PC-3 (cell line): ENCODE measurements at regions not wholly inside any gene's neighbourhood (a gene's known extent, or its start where the extent isn't known, plus 50 kb on each side); places are given as distances from the start of the nearest gene placed in this dataset.

Source experiments
- ATAC-seq: fragments of 200-7000 bp; cut with Tn5 transposase; 2 replicates; pipeline ENCODE4 v1.9.1; 2020; ENCODE audit warnings: mild to moderate bottlenecking, moderate library complexity
- BruUV-seq: library from RNA; stranded (reverse); fragments of 400-500 nt; replicated peaks from 2 replicates; lab custom pipeline; 2021; lab: Mats Ljungman, UMichigan
- CTCF ChIA-PET: fragments of 300-600 bp; sonication (Branson Sonifier 250); formaldehyde crosslinking; loops from one replicate; lab custom pipeline; 2022; ENCODE audit warnings: antibody characterized with exemption; lab: Charles Lee
- POLR2A ChIA-PET: fragments of 300-600 bp; sonication (Branson Sonifier 250); formaldehyde crosslinking; loops from one replicate; lab custom pipeline; 2022; ENCODE audit warnings: antibody characterized with exemption; ENCODE audit not compliant: unreplicated experiment; lab: Charles Lee
- DNase-seq: peaks from one replicate; pipeline ENCODE4 v3.0.0-alpha.2; 2015
- H2AFZ ChIP-seq: fragments of 300-600 bp; sonication (generic); 2 replicates; pipeline ENCODE4 v1.6.0; 2016; ENCODE audit warnings: antibody characterized with exemption, low read length
- H3F3A ChIP-seq: fragments of 300-600 bp; sonication (generic); one replicate; pipeline ENCODE4 v1.6.0; 2017; ENCODE audit warnings: antibody characterized with exemption, low read length, control low read depth, mild to moderate bottlenecking; ENCODE audit not compliant: unreplicated experiment
- H3K27ac ChIP-seq: fragments of 300-600 bp; sonication (generic); 2 replicates; pipeline ENCODE4 v1.5.1; 2016; ENCODE audit warnings: mild to moderate bottlenecking, low read length
- H3K27me3 ChIP-seq: fragments of 300-600 bp; sonication (generic); 2 replicates; pipeline ENCODE4 v1.6.1; 2016; ENCODE audit warnings: low read length, mixed read lengths
- H3K36me3 ChIP-seq: fragments of 300-600 bp; sonication (generic); 2 replicates; pipeline ENCODE4 v1.6.1; 2016; ENCODE audit warnings: low read depth, mixed run types, low read length, mixed read lengths
- H3K4me1 ChIP-seq: fragments of 300-600 bp; sonication (generic); 2 replicates; pipeline ENCODE4 v1.5.1; 2016; ENCODE audit warnings: low read length; ENCODE audit not compliant: insufficient read depth
- H3K4me2 ChIP-seq: fragments of 300-600 bp; sonication (generic); 2 replicates; pipeline ENCODE4 v1.6.0; 2016; ENCODE audit warnings: low read length
- H3K4me3 ChIP-seq: fragments of 300-600 bp; sonication (generic); 2 replicates; pipeline ENCODE4 v1.5.1; 2016; ENCODE audit warnings: mild to moderate bottlenecking, low read length, mixed read lengths
- H3K79me2 ChIP-seq: fragments of 300-600 bp; sonication (generic); 2 replicates; pipeline ENCODE4 v1.6.1; 2017; ENCODE audit warnings: low read length, mixed read lengths
- H3K9ac ChIP-seq: fragments of 300-600 bp; sonication (generic); 2 replicates; pipeline ENCODE4 v1.6.0; 2016; ENCODE audit warnings: mild to moderate bottlenecking, low read length
- H3K9me2 ChIP-seq: fragments of 300-600 bp; sonication (generic); replicated peaks from 2 replicates; pipeline ENCODE4 v1.6.1; 2016; ENCODE audit warnings: mixed run types, low read length, mixed read lengths
- H3K9me3 ChIP-seq: fragments of 300-600 bp; sonication (generic); 2 replicates; pipeline ENCODE4 v1.6.1; 2016; ENCODE audit warnings: low read length, mixed read lengths
- H4K20me1 ChIP-seq: fragments of 300-600 bp; sonication (generic); 2 replicates; pipeline ENCODE4 v1.6.1; 2016; ENCODE audit warnings: low read length, mixed read lengths
- EZH2 ChIP-seq: fragments of 300-600 bp; sonication (generic); IDR thresholded peaks from one replicate; pipeline ENCODE4 v1.6.1; 2017; ENCODE audit warnings: antibody characterized with exemption, mild to moderate bottlenecking, low read length; ENCODE audit not compliant: unreplicated experiment
- EZH2phosphoT487 ChIP-seq: fragments of 300-600 bp; sonication (generic); IDR thresholded peaks from 2 replicates; pipeline ENCODE4 v1.6.1; 2018; ENCODE audit warnings: mild to moderate bottlenecking, antibody characterized with exemption, low read length, borderline replicate concordance
- intact Hi-C: fragments of 100-400 bp; cut with micrococcal nuclease; formaldehyde crosslinking; loops from 2 replicates; pipeline ENCODE4 v1.9.0; 2023
- TF ChIP-seq, protein P1 (sequence below): fragments of 300-600 bp; sonication (generic); conservative IDR thresholded peaks from 2 replicates; pipeline ENCODE4 v1.5.1; 2017; ENCODE audit warnings: antibody characterized with exemption, low read depth, mild to moderate bottlenecking, low read length

GRCh38 chr1:4056989-4057388, 156.9 kb upstream of the C1orf174 start:
- ChIA-PET CTCF (no interaction called here), POLR2A (no interaction called here)
- no peak overlapping the region for H3K27ac ChIP-seq
- no peaks in the 10 kb centered on the region for H4K20me1 ChIP-seq
- H3K4me3 ChIP-seq = no peak overlapping the region
- H3K4me2 ChIP-seq = no peak overlapping the region
- intact Hi-C loops = no loop called here
- no peak overlapping the region for H2AFZ ChIP-seq
- no peaks in the 10 kb centered on the region for H3K9me2 ChIP-seq
- no peaks in the 10 kb centered on the region for H3K36me3 ChIP-seq
- H3K4me1 ChIP-seq = no peaks in the 10 kb centered on the region
- no peaks in the 10 kb centered on the region for H3F3A ChIP-seq
- DNase-seq (no peak), ATAC-seq (no peak)
- no TSS peak for BruUV-seq
- H3K9me3 ChIP-seq = no peaks in the 10 kb centered on the region
- no peaks in the 10 kb centered on the region for H3K79me2 ChIP-seq
- H3K27me3 ChIP-seq = peaks cover 85% of the 10 kb centered on the region
- H3K9ac ChIP-seq = no peak overlapping the region
- TF ChIP-seq, protein P1, sequence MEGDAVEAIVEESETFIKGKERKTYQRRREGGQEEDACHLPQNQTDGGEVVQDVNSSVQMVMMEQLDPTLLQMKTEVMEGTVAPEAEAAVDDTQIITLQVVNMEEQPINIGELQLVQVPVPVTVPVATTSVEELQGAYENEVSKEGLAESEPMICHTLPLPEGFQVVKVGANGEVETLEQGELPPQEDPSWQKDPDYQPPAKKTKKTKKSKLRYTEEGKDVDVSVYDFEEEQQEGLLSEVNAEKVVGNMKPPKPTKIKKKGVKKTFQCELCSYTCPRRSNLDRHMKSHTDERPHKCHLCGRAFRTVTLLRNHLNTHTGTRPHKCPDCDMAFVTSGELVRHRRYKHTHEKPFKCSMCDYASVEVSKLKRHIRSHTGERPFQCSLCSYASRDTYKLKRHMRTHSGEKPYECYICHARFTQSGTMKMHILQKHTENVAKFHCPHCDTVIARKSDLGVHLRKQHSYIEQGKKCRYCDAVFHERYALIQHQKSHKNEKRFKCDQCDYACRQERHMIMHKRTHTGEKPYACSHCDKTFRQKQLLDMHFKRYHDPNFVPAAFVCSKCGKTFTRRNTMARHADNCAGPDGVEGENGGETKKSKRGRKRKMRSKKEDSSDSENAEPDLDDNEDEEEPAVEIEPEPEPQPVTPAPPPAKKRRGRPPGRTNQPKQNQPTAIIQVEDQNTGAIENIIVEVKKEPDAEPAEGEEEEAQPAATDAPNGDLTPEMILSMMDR = no peak
- no peak for TF ChIP-seq EZH2phosphoT487
- no peak for TF ChIP-seq EZH2

DNA sequence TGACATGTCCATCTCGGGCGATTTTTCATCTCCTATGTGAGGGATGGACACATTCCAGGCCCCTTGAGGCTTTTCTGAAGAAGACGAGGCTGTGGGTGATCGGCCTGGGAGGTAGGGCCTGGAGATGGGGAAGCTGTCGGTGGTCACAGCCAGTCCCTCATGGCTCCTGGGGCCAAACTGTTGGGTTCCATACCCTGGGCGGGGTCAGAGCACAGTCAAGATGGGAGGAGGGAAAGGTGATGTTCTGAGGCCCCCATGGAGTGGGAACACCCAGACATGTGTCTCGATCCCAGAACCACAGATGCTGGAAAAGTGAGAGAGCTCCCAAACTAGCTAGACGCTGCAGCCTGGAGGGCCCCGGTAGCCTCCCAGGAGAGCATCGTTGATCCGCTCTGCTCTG, 157.5 kb upstream of the C1orf174 start:
- H3K9me2 ChIP-seq = no peaks in the 10 kb centered on the region
- H3K4me3 ChIP-seq = no peak overlapping the region
- H3K27ac ChIP-seq = no peak overlapping the region
- H3K27me3 ChIP-seq = peaks cover 90% of the 10 kb centered on the region
- no peaks in the 10 kb centered on the region for H3K9me3 ChIP-seq
- TF ChIP-seq, protein P1 = no peak
- no peak for TF ChIP-seq EZH2
- no peak for TF ChIP-seq EZH2phosphoT487
- ATAC-seq = no peak
- no TSS peak for BruUV-seq
- no peaks in the 10 kb centered on the region for H3F3A ChIP-seq
- intact Hi-C loops = no loop called here
- CTCF ChIA-PET = no interaction called here
- no peaks in the 10 kb centered on the region for H4K20me1 ChIP-seq
- H3K9ac ChIP-seq = no peak overlapping the region
- H3K4me2 ChIP-seq = no peak overlapping the region
- no peaks in the 10 kb centered on the region for H3K4me1 ChIP-seq
- DNase-seq = no peak
- POLR2A ChIA-PET = no interaction called here
- no peaks in the 10 kb centered on the region for H3K36me3 ChIP-seq
- no peaks in the 10 kb centered on the region for H3K79me2 ChIP-seq
- no peak overlapping the region for H2AFZ ChIP-seq

DNA sequence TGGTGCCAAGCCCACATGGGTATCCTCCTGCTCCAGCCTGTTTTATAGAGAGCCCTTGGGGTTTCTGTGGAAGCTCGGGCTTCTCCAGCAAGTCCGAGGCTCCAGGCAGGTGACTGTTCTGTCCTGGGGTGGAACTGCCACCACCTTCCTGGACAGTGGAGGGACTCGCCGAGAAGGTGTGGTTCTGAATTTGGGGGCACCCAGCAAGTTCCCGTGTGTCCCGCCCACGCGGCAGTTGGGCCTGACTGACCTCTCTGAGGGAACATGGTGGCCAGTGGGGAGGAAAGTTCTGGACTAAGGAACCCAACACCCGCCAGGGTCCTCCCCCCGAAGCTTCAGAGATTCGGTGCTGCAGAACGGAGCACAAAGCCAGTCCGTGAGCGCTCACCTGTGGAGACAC, 158.1 kb upstream of the C1orf174 start:
- no peak overlapping the region for H3K27ac ChIP-seq
- H4K20me1 ChIP-seq = no peaks in the 10 kb centered on the region
- no peak overlapping the region for H2AFZ ChIP-seq
- POLR2A ChIA-PET = no interaction called here
- no peaks in the 10 kb centered on the region for H3K4me1 ChIP-seq
- DNase-seq = no peak
- H3K4me3 ChIP-seq = no peak overlapping the region
- no peaks in the 10 kb centered on the region for H3F3A ChIP-seq
- no peak overlapping the region for H3K4me2 ChIP-seq
- no peak for ATAC-seq
- no peaks in the 10 kb centered on the region for H3K9me2 ChIP-seq
- H3K79me2 ChIP-seq = no peaks in the 10 kb centered on the region
- no peaks in the 10 kb centered on the region for H3K9me3 ChIP-seq
- intact Hi-C loops = no loop called here
- TF ChIP-seq EZH2phosphoT487 (no peak), EZH2 (no peak)
- TF ChIP-seq, protein P1 = no peak
- no peak overlapping the region for H3K9ac ChIP-seq
- peaks cover 90% of the 10 kb centered on the region for H3K27me3 ChIP-seq
- CTCF ChIA-PET = no interaction called here
- no peaks in the 10 kb centered on the region for H3K36me3 ChIP-seq
- no TSS peak for BruUV-seq
